ENCODE measurements at regions not wholly inside any gene's neighbourhood (a gene's known extent, or its start where the extent isn't known, plus 50 kb on each side); places are given as distances from the start of the nearest gene placed in this dataset.

DNA sequence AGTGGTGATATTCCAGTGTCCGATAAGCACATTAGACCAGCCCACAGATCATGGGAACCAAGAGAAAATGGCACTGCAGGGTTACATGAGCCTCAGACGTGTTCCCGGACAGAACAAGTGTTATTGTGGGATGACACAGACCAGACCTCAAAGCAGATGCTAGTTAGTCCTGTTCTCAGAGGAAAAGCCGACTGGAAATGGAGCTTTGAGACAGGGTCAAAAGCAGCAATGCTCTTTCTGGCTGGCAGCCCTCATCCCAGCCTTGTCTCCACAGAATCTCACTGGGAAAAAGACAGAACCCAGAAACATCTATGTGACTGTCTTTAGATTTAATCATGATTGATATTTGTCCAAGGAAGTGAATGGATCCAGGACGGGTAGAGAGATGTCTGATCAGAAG lies 506.8 kb downstream of the INSC start:
- no peaks in the 10 kb centered on the region for H3K9me3 ChIP-seq (ENCODE audit: control insufficient read depth in 2 of 2, insufficient read depth in 1 of 2, low read length in 1 of 2)
- no peaks in the 10 kb centered on the region for H3K36me3 ChIP-seq (ENCODE audit: control insufficient read depth in 2 of 2, insufficient read depth in 2 of 2, low read length in 1 of 2)
- H3K4me1 ChIP-seq (ENCODE audit: control insufficient read depth in 2 of 2, insufficient read depth in 2 of 2, low read length in 2 of 2), result no peaks in the 10 kb centered on the region
- no peak for DNase-seq (ENCODE audit: low read depth in 6 of 9, low spot score in 9 of 9)
- no peak overlapping the region for H3K4me3 ChIP-seq (ENCODE audit: low read length in 2 of 2)
- no peaks in the 10 kb centered on the region for H3K27me3 ChIP-seq (ENCODE audit: control insufficient read depth in 2 of 2, insufficient read depth in 1 of 2, low read length in 1 of 2)
- 87% methylated on average over 5 of the region's 5 CpGs for WGBS
- H3K27ac ChIP-seq (ENCODE audit: low read depth in 1 of 2, low read length in 1 of 2), result no peak overlapping the region

DNA sequence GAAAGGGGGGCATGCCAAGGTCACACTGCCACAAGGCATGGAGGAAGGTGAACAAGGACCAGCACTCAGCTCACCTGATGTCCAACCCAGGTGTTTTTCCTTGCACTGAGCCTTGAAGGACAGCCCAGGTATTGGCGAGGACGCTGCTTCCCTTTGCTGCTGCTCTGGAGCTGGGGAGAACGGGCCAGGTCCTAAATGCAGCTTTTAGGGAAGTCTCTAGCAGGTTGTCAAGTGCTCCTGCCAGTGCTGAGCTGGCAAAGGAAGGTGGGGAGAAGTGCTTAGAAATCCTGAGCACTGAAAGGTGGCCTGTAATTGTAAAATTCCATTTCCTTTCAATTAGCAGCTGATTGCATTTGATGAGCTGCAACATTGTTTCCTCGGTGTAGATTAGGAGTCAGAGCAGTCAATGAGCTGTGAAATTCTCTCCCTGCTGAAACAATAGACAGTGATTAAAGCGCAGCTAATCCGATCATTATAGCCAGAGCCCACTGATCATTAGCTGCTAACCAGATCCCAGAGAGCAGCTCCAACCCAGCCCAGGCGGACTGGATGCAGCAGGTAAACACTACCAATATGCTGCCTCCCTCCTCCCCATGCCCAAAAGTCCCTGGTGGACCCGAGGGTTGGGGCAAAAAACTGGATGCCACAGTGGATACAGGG lies 507.6 kb downstream of the INSC start:
- DNase-seq (ENCODE audit: low read depth in 6 of 9, low spot score in 9 of 9), result no peak
- Histone ChIP-seq H3K27ac (ENCODE audit: low read depth in 1 of 2, low read length in 1 of 2) (no peak overlapping the region), H3K4me1 (ENCODE audit: control insufficient read depth in 2 of 2, insufficient read depth in 2 of 2, low read length in 2 of 2) (no peaks in the 10 kb centered on the region), H3K4me3 (ENCODE audit: low read length in 2 of 2) (no peak overlapping the region), H3K9me3 (ENCODE audit: control insufficient read depth in 2 of 2, insufficient read depth in 1 of 2, low read length in 1 of 2) (no peaks in the 10 kb centered on the region), H3K27me3 (ENCODE audit: control insufficient read depth in 2 of 2, insufficient read depth in 1 of 2, low read length in 1 of 2) (no peaks in the 10 kb centered on the region), H3K36me3 (ENCODE audit: control insufficient read depth in 2 of 2, insufficient read depth in 2 of 2, low read length in 1 of 2) (no peaks in the 10 kb centered on the region)
- 43% methylated on average over 8 of the region's 8 CpGs for WGBS

DNA sequence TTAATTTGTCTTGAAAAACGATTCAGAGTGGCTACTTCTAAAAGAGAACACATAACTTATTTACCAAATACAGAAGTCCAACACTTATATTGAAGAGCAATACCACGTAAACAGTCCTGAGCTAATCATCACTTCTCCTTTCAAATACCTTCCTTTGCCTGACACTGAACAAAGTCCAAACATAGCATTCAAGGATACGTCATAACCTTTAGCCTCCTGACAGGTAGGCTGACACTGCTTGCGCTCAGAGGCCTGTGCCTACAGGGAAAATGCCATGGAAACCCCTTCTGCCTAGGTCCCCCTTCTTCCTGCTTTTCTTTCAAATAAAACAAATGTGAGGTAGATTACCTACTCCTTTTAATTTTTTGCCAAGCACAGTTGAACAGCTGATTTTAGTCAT lies 510.0 kb downstream of the INSC start:
- Histone ChIP-seq H3K9me3 (ENCODE audit: control insufficient read depth in 2 of 2, insufficient read depth in 1 of 2, low read length in 1 of 2) (no peaks in the 10 kb centered on the region), H3K27ac (ENCODE audit: low read depth in 1 of 2, low read length in 1 of 2) (no peak overlapping the region), H3K4me3 (ENCODE audit: low read length in 2 of 2) (no peak overlapping the region), H3K4me1 (ENCODE audit: control insufficient read depth in 2 of 2, insufficient read depth in 2 of 2, low read length in 2 of 2) (no peaks in the 10 kb centered on the region), H3K36me3 (ENCODE audit: control insufficient read depth in 2 of 2, insufficient read depth in 2 of 2, low read length in 1 of 2) (no peaks in the 10 kb centered on the region), H3K27me3 (ENCODE audit: control insufficient read depth in 2 of 2, insufficient read depth in 1 of 2, low read length in 1 of 2) (no peaks in the 10 kb centered on the region)
- DNase-seq (ENCODE audit: low read depth in 6 of 9, low spot score in 9 of 9), result no peak
- WGBS, result 93% methylated on average over 4 of the region's 4 CpGs

DNA sequence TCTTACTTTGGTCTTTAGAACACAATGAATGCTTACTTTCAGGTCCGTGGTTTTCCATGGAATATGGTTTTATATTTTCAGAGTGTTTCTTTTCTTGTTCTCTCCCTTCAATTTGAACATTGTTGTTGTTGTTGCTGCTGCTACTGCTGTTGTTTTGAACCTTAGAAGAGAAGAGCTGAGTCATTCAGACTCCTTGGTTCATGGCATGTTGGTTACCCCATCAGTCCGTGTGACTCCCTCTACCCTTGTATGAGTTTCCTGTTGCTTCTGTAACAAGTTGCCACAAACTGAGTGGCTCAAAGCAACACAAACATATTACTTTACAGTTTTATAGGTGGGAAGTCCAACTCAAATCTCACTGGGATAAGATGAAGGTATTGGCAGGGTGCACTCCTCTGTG lies 511.0 kb downstream of the INSC start:
- no peaks in the 10 kb centered on the region for H3K9me3 ChIP-seq (ENCODE audit: control insufficient read depth in 2 of 2, insufficient read depth in 1 of 2, low read length in 1 of 2)
- 73% methylated on average over 2 of the region's 2 CpGs for WGBS
- no peaks in the 10 kb centered on the region for H3K4me1 ChIP-seq (ENCODE audit: control insufficient read depth in 2 of 2, insufficient read depth in 2 of 2, low read length in 2 of 2)
- H3K4me3 ChIP-seq (ENCODE audit: low read length in 2 of 2), result no peak overlapping the region
- H3K27ac ChIP-seq (ENCODE audit: low read depth in 1 of 2, low read length in 1 of 2), result no peak overlapping the region
- H3K36me3 ChIP-seq (ENCODE audit: control insufficient read depth in 2 of 2, insufficient read depth in 2 of 2, low read length in 1 of 2), result no peaks in the 10 kb centered on the region
- DNase-seq (ENCODE audit: low read depth in 6 of 9, low spot score in 9 of 9), result no peak
- H3K27me3 ChIP-seq (ENCODE audit: control insufficient read depth in 2 of 2, insufficient read depth in 1 of 2, low read length in 1 of 2), result no peaks in the 10 kb centered on the region

DNA sequence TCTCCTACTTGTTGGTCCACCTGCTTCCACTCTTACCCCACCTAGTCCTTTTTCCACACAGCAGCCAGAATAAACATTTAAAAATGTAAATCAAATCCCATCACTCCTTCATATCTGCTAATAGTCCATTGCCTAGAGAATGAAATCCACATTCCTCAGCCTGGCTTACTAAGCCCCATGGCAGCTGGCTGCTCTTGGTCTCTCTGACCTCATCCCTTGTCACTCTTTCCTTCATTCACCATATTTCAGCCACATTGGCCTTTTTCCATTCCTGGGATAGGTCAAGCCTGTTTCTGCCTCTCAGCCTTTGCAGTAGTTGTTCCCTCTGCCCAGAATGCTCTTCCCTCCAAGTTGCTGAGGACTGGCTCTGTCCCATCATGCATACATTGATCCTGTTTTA lies 512.8 kb downstream of the INSC start:
- Histone ChIP-seq H3K9me3 (ENCODE audit: control insufficient read depth in 2 of 2, insufficient read depth in 1 of 2, low read length in 1 of 2) (no peaks in the 10 kb centered on the region), H3K27ac (ENCODE audit: low read depth in 1 of 2, low read length in 1 of 2) (no peak overlapping the region), H3K36me3 (ENCODE audit: control insufficient read depth in 2 of 2, insufficient read depth in 2 of 2, low read length in 1 of 2) (no peaks in the 10 kb centered on the region), H3K4me1 (ENCODE audit: control insufficient read depth in 2 of 2, insufficient read depth in 2 of 2, low read length in 2 of 2) (no peaks in the 10 kb centered on the region), H3K4me3 (ENCODE audit: low read length in 2 of 2) (no peak overlapping the region), H3K27me3 (ENCODE audit: control insufficient read depth in 2 of 2, insufficient read depth in 1 of 2, low read length in 1 of 2) (no peaks in the 10 kb centered on the region)
- DNase-seq (ENCODE audit: low read depth in 6 of 9, low spot score in 9 of 9), result no peak

DNA sequence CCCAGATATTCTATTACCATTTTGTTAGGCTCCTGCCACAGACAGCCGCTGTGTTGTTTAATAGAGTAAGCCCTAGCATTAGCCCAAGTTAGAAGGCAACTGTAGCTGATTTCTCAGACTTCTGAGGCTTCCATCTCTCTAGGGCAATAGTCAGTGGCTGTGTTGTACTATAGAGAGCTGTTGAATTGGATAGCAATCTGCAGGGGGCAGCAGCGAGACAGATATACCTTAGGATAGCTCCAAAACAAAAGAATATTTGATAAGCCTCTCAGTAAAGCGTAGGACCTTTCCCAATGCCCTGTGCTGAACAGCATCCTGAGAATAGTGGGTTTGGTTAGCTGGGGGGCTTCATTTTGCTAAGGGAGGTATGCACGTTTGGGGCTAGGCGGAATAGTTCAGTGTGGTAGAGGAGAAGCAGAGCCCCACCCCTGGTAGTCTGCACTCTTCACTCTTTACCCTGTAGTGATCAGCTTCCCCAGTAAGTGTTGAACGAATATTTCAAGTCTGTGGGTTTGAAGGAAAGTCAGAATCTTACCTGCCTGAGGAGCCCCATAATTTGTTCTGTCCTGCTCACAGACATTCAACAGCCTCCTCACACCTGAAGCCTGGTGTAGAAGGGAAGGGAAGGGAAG lies 515.1 kb downstream of the INSC start:
- Histone ChIP-seq H3K36me3 (ENCODE audit: control insufficient read depth in 2 of 2, insufficient read depth in 2 of 2, low read length in 1 of 2) (no peaks in the 10 kb centered on the region), H3K4me3 (ENCODE audit: low read length in 2 of 2) (no peak overlapping the region), H3K4me1 (ENCODE audit: control insufficient read depth in 2 of 2, insufficient read depth in 2 of 2, low read length in 2 of 2) (no peaks in the 10 kb centered on the region), H3K27ac (ENCODE audit: low read depth in 1 of 2, low read length in 1 of 2) (no peak overlapping the region), H3K9me3 (ENCODE audit: control insufficient read depth in 2 of 2, insufficient read depth in 1 of 2, low read length in 1 of 2) (no peaks in the 10 kb centered on the region), H3K27me3 (ENCODE audit: control insufficient read depth in 2 of 2, insufficient read depth in 1 of 2, low read length in 1 of 2) (no peaks in the 10 kb centered on the region)
- DNase-seq (ENCODE audit: low read depth in 6 of 9, low spot score in 9 of 9), result no peak
- 54% methylated on average over 6 of the region's 6 CpGs for WGBS

DNA sequence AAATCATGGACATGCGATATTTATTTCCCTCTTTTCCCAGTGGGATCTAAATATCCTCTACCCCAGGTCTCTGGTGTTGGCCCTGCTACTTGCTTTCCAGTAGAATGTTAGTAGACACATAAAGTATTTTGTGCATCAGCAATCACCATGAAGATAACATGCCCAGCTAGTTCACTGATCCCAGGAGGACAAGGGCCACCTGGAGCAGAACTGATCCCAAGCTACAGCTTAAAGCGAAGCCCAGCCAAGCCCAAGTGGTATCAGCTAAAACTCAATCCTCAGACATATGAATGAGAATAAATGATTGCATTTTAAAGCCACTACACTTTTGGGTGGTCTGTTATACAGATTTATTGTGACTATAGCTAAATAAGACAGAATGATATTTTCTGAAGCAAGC lies 516.2 kb downstream of the INSC start:
- H3K36me3 ChIP-seq (ENCODE audit: control insufficient read depth in 2 of 2, insufficient read depth in 2 of 2, low read length in 1 of 2), result no peaks in the 10 kb centered on the region
- no peaks in the 10 kb centered on the region for H3K27me3 ChIP-seq (ENCODE audit: control insufficient read depth in 2 of 2, insufficient read depth in 1 of 2, low read length in 1 of 2)
- 72% methylated on average over 2 of the region's 2 CpGs for WGBS
- H3K4me3 ChIP-seq (ENCODE audit: low read length in 2 of 2), result no peak overlapping the region
- no peak for DNase-seq (ENCODE audit: low read depth in 6 of 9, low spot score in 9 of 9)
- no peaks in the 10 kb centered on the region for H3K9me3 ChIP-seq (ENCODE audit: control insufficient read depth in 2 of 2, insufficient read depth in 1 of 2, low read length in 1 of 2)
- H3K27ac ChIP-seq (ENCODE audit: low read depth in 1 of 2, low read length in 1 of 2), result no peak overlapping the region
- no peaks in the 10 kb centered on the region for H3K4me1 ChIP-seq (ENCODE audit: control insufficient read depth in 2 of 2, insufficient read depth in 2 of 2, low read length in 2 of 2)

DNA sequence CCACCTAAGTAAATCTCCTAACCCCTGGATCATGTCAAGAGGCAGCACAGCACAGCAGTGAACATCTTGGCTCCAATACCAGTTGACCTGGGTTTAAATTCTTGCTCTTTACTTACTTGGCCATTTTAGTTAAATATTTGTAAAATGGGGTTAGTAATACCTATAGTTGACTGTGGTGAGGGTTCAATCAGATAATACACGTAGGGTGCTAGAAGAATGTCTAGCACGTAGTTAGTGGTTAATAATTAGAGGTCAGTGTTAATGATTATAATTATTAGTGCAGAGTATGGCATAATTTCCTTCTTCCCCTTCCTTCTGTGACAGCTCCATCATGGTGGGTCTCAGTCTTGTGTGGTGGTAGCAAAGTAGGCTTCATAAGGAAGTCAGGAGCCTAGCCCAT lies 520.8 kb downstream of the INSC start:
- Histone ChIP-seq H3K27ac (ENCODE audit: low read depth in 1 of 2, low read length in 1 of 2) (no peak overlapping the region), H3K4me1 (ENCODE audit: control insufficient read depth in 2 of 2, insufficient read depth in 2 of 2, low read length in 2 of 2) (no peaks in the 10 kb centered on the region), H3K9me3 (ENCODE audit: control insufficient read depth in 2 of 2, insufficient read depth in 1 of 2, low read length in 1 of 2) (no peaks in the 10 kb centered on the region), H3K27me3 (ENCODE audit: control insufficient read depth in 2 of 2, insufficient read depth in 1 of 2, low read length in 1 of 2) (peaks cover 0 to 2% of the 10 kb centered on the region in 2 donors), H3K36me3 (ENCODE audit: control insufficient read depth in 2 of 2, insufficient read depth in 2 of 2, low read length in 1 of 2) (no peaks in the 10 kb centered on the region), H3K4me3 (ENCODE audit: low read length in 2 of 2) (no peak overlapping the region)
- no peak for DNase-seq (ENCODE audit: low read depth in 6 of 9, low spot score in 9 of 9)
- WGBS, result 92% methylated on average over 2 of the region's 2 CpGs

DNA sequence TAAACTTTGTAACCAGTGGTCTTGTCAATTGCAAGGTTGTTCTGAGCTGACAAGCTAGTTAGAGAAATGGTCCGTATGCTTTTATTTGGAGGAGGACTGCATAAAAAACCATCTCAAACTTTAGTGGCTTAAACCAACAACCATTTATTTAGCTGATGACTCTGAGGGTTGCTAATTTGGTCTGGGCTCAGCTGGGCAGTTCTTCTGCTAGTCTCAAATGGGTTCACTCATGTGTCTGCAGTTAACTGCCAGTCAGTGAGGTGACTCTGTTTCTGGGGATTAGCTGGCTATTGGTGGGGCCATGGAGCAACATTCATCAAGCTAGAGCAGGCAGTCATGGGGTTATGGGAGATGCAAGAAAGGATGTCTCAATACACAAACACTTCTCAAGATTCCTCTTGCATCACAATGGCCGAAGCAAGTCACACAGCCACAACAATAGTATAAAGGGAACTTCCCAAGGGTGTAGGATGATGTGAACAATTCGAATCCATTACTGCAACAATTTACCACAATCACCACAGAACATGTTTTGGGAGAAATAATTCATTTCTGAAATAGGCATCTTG lies 521.9 kb downstream of the INSC start:
- no peaks in the 10 kb centered on the region for H3K36me3 ChIP-seq (ENCODE audit: control insufficient read depth in 2 of 2, insufficient read depth in 2 of 2, low read length in 1 of 2)
- H3K27ac ChIP-seq (ENCODE audit: low read depth in 1 of 2, low read length in 1 of 2), result no peak overlapping the region
- H3K4me3 ChIP-seq (ENCODE audit: low read length in 2 of 2), result no peak overlapping the region
- no peak for DNase-seq (ENCODE audit: low read depth in 6 of 9, low spot score in 9 of 9)
- no peaks in the 10 kb centered on the region for H3K9me3 ChIP-seq (ENCODE audit: control insufficient read depth in 2 of 2, insufficient read depth in 1 of 2, low read length in 1 of 2)
- peaks cover 0 to 2% of the 10 kb centered on the region in 2 donors for H3K27me3 ChIP-seq (ENCODE audit: control insufficient read depth in 2 of 2, insufficient read depth in 1 of 2, low read length in 1 of 2)
- H3K4me1 ChIP-seq (ENCODE audit: control insufficient read depth in 2 of 2, insufficient read depth in 2 of 2, low read length in 2 of 2), result no peaks in the 10 kb centered on the region
- WGBS, result 72% methylated on average over 3 of the region's 3 CpGs
